GM23338 (cell line): ENCODE measurements at regions not wholly inside any gene's neighbourhood (a gene's known extent, or its start where the extent isn't known, plus 50 kb on each side); places are given as distances from the start of the nearest gene placed in this dataset.

Experiments used
- ATAC-seq: fragments of 200-7000 bp; cut with Tn5 transposase; 3 replicates; pipeline ENCODE4 v1.9.1; 2020
- DNase-seq: peaks from one replicate; pipeline ENCODE4 v3.0.0-alpha.2; 2015; ENCODE audit warnings: low spot score
- H2AFZ ChIP-seq: fragments of 200-600 bp; sonication (generic); 2 replicates; pipeline ENCODE4 v1.8.0; 2016; ENCODE audit warnings: antibody characterized with exemption, mild to moderate bottlenecking, moderate library complexity
- H3F3A ChIP-seq: fragments of 200-600 bp; sonication (generic); replicated peaks from 2 replicates; pipeline ENCODE4 v1.8.0; 2017; ENCODE audit warnings: antibody characterized with exemption, mixed run types, low read depth
- H3K27ac ChIP-seq: fragments of 200-600 bp; sonication (generic); 2 replicates; pipeline ENCODE4 v1.6.1; 2016; ENCODE audit warnings: low read depth
- H3K27me3 ChIP-seq: fragments of 200-600 bp; sonication (generic); 2 replicates; pipeline ENCODE4 v1.8.0; 2016; ENCODE audit warnings: mild to moderate bottlenecking, mixed run types, moderate library complexity; ENCODE audit not compliant: insufficient read depth
- H3K36me3 ChIP-seq: fragments of 200-600 bp; sonication (generic); 2 replicates; pipeline ENCODE4 v1.8.0; 2016; ENCODE audit warnings: mild to moderate bottlenecking; ENCODE audit not compliant: insufficient read depth
- H3K4me1 ChIP-seq: fragments of 200-600 bp; sonication (generic); 2 replicates; pipeline ENCODE4 v1.8.0; 2016; ENCODE audit warnings: mild to moderate bottlenecking, moderate library complexity; ENCODE audit not compliant: insufficient read depth
- H3K4me2 ChIP-seq: fragments of 200-600 bp; sonication (generic); 2 replicates; pipeline ENCODE4 v1.7.1; 2017; ENCODE audit warnings: mixed run types
- H3K4me3 ChIP-seq: fragments of 200-600 bp; sonication (generic); 2 replicates; pipeline ENCODE4 v1.6.1; 2016; ENCODE audit warnings: mixed run types
- H3K79me2 ChIP-seq: fragments of 200-600 bp; sonication (generic); replicated peaks from 2 replicates; pipeline ENCODE4 v1.8.0; 2017; ENCODE audit warnings: mild to moderate bottlenecking; ENCODE audit not compliant: insufficient read depth
- H3K9me2 ChIP-seq: fragments of 200-600 bp; sonication (generic); 2 replicates; pipeline ENCODE4 v1.8.0; 2017; ENCODE audit not compliant: insufficient read depth
- H4K20me1 ChIP-seq: fragments of 200-600 bp; sonication (generic); replicated peaks from 2 replicates; pipeline ENCODE4 v1.8.0; 2017; ENCODE audit warnings: mild to moderate bottlenecking; ENCODE audit not compliant: insufficient read depth
- H3K27ac Mint-ChIP-seq: 2 replicates; pipeline ENCODE4 v1.8.0; 2020; ENCODE audit warnings: inconsistent platforms, mild to moderate bottlenecking, moderate library complexity, mixed read lengths
- H3K27me3 Mint-ChIP-seq: 3 replicates; pipeline ENCODE4 v1.8.0; 2022; ENCODE audit warnings: low read depth, mild to moderate bottlenecking, moderate library complexity, mixed read lengths, inconsistent platforms; ENCODE audit not compliant: insufficient read depth, poor library complexity
- H3K36me3 Mint-ChIP-seq: 3 replicates; pipeline ENCODE4 v1.8.0; 2021; ENCODE audit warnings: low read depth, mild to moderate bottlenecking, inconsistent platforms, moderate library complexity, mixed read lengths
- H3K4me1 Mint-ChIP-seq: 3 replicates; pipeline ENCODE4 v1.8.0; 2020; ENCODE audit warnings: mild to moderate bottlenecking, inconsistent platforms, mixed read lengths
- H3K4me3 Mint-ChIP-seq: 3 replicates; pipeline ENCODE4 v1.8.0; 2021; ENCODE audit warnings: moderate library complexity, mild to moderate bottlenecking, inconsistent platforms, mixed read lengths
- H3K9me3 Mint-ChIP-seq: 3 replicates; pipeline ENCODE4 v1.8.0; 2020; ENCODE audit warnings: moderate library complexity, mild to moderate bottlenecking, inconsistent platforms, mixed read lengths
- CREB1 ChIP-seq: fragments of 250-450 bp; sonication (Bioruptor Pico); IDR thresholded peaks from 2 replicates; pipeline ENCODE4 v1.5.0; 2020; ENCODE audit warnings: low read depth, mild to moderate bottlenecking, moderate library complexity
- EZH2 ChIP-seq: fragments of 200-600 bp; sonication (generic); IDR thresholded peaks from one replicate; pipeline ENCODE4 v1.8.0; 2017; ENCODE audit warnings: antibody characterized with exemption, mild to moderate bottlenecking, low read depth; ENCODE audit not compliant: unreplicated experiment
- JUNB ChIP-seq: IDR thresholded peaks from one replicate; pipeline ENCODE4 v1.6.1; 2016; ENCODE audit warnings: antibody characterized with exemption; ENCODE audit not compliant: unreplicated experiment
- NANOG ChIP-seq: IDR thresholded peaks from 2 replicates; pipeline ENCODE4 v1.6.1; 2016; ENCODE audit warnings: antibody characterized with exemption, borderline replicate concordance
- POLR2AphosphoS5 ChIP-seq: IDR thresholded peaks from 2 replicates; pipeline ENCODE4 v1.6.1; 2016; ENCODE audit warnings: antibody characterized with exemption, low read depth
- TF ChIP-seq, protein P1 (sequence below): fragments of 250-450 bp; sonication (Bioruptor Pico); IDR thresholded peaks from 2 replicates; pipeline ENCODE4 v1.5.0; 2020; ENCODE audit warnings: mild to moderate bottlenecking, moderate library complexity
- TF ChIP-seq, protein P2 (sequence below): IDR thresholded peaks from 2 replicates; pipeline ENCODE4 v1.6.1; 2016; ENCODE audit warnings: antibody characterized with exemption
- TF ChIP-seq, protein P3 (sequence below), 2 experiments: fragments of 200-600 bp in 1 of 2; sonication (generic) in 1 of 2; conservative IDR thresholded peaks; 2 replicates each; pipeline versions ENCODE4 v1.5.1 to v1.6.1; 2016 to 2017; ENCODE audit warnings: antibody characterized with exemption in 2 of 2, low read depth in 2 of 2, mild to moderate bottlenecking in 2 of 2, moderate library complexity in 1 of 2

DNA sequence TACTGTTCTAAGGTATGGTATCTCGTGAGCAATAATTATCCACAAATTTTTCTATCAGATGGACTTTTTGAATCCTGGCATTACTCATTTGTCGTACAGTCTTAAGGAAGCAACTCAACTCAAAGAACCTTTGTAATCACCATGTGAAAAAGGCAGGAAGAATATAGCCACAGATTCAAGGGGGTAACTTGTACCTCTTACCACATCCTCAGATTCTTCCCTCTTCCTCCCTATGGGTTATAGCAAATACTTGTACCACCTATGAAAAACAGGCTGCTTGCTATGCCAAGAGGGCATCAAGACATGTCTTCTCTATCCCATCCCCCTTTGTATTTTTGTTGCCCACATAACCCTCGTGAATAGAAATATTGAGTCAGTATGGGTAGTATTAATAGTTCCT, 616.6 kb upstream of the USP24 start:
- Mint-ChIP-seq H3K4me3 (no peak overlapping the region), H3K27ac (no peak overlapping the region), H3K36me3 (no peaks in the 10 kb centered on the region), H3K9me3 (no peaks in the 10 kb centered on the region), H3K27me3 (no peaks in the 10 kb centered on the region), H3K4me1 (peaks cover 10% of the 10 kb centered on the region)
- H3K27ac ChIP-seq = no peak overlapping the region
- H3K27me3 ChIP-seq = no peaks in the 10 kb centered on the region
- H3K4me2 ChIP-seq = no peak overlapping the region
- ATAC-seq (no peak), DNase-seq (no peak)
- no peaks in the 10 kb centered on the region for H3K79me2 ChIP-seq
- H3F3A ChIP-seq = no peaks in the 10 kb centered on the region
- no peaks in the 10 kb centered on the region for H3K36me3 ChIP-seq
- no peaks in the 10 kb centered on the region for H4K20me1 ChIP-seq
- H3K4me3 ChIP-seq = no peak overlapping the region
- peaks cover 13% of the 10 kb centered on the region for H3K9me2 ChIP-seq
- no peak for TF ChIP-seq NANOG
- no peak for TF ChIP-seq POLR2AphosphoS5
- TF ChIP-seq, protein P1, sequence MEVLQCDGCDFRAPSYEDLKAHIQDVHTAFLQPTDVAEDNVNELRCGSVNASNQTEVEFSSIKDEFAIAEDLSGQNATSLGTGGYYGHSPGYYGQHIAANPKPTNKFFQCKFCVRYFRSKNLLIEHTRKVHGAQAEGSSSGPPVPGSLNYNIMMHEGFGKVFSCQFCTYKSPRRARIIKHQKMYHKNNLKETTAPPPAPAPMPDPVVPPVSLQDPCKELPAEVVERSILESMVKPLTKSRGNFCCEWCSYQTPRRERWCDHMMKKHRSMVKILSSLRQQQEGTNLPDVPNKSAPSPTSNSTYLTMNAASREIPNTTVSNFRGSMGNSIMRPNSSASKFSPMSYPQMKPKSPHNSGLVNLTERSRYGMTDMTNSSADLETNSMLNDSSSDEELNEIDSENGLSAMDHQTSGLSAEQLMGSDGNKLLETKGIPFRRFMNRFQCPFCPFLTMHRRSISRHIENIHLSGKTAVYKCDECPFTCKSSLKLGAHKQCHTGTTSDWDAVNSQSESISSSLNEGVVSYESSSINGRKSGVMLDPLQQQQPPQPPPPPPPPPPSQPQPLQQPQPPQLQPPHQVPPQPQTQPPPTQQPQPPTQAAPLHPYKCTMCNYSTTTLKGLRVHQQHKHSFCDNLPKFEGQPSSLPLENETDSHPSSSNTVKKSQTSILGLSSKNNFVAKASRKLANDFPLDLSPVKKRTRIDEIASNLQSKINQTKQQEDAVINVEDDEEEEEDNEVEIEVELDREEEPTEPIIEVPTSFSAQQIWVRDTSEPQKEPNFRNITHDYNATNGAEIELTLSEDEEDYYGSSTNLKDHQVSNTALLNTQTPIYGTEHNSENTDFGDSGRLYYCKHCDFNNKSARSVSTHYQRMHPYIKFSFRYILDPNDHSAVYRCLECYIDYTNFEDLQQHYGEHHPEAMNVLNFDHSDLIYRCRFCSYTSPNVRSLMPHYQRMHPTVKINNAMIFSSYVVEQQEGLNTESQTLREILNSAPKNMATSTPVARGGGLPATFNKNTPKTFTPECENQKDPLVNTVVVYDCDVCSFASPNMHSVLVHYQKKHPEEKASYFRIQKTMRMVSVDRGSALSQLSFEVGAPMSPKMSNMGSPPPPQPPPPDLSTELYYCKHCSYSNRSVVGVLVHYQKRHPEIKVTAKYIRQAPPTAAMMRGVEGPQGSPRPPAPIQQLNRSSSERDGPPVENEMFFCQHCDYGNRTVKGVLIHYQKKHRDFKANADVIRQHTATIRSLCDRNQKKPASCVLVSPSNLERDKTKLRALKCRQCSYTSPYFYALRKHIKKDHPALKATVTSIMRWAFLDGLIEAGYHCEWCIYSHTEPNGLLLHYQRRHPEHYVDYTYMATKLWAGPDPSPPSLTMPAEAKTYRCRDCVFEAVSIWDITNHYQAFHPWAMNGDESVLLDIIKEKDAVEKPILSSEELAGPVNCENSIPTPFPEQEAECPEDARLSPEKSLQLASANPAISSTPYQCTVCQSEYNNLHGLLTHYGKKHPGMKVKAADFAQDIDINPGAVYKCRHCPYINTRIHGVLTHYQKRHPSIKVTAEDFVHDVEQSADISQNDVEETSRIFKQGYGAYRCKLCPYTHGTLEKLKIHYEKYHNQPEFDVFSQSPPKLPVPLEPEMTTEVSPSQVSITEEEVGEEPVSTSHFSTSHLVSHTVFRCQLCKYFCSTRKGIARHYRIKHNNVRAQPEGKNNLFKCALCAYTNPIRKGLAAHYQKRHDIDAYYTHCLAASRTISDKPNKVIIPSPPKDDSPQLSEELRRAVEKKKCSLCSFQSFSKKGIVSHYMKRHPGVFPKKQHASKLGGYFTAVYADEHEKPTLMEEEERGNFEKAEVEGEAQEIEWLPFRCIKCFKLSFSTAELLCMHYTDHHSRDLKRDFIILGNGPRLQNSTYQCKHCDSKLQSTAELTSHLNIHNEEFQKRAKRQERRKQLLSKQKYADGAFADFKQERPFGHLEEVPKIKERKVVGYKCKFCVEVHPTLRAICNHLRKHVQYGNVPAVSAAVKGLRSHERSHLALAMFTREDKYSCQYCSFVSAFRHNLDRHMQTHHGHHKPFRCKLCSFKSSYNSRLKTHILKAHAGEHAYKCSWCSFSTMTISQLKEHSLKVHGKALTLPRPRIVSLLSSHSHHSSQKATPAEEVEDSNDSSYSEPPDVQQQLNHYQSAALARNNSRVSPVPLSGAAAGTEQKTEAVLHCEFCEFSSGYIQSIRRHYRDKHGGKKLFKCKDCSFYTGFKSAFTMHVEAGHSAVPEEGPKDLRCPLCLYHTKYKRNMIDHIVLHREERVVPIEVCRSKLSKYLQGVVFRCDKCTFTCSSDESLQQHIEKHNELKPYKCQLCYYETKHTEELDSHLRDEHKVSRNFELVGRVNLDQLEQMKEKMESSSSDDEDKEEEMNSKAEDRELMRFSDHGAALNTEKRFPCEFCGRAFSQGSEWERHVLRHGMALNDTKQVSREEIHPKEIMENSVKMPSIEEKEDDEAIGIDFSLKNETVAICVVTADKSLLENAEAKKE = no peak
- TF ChIP-seq JUNB = no peak
- TF ChIP-seq, protein P2, sequence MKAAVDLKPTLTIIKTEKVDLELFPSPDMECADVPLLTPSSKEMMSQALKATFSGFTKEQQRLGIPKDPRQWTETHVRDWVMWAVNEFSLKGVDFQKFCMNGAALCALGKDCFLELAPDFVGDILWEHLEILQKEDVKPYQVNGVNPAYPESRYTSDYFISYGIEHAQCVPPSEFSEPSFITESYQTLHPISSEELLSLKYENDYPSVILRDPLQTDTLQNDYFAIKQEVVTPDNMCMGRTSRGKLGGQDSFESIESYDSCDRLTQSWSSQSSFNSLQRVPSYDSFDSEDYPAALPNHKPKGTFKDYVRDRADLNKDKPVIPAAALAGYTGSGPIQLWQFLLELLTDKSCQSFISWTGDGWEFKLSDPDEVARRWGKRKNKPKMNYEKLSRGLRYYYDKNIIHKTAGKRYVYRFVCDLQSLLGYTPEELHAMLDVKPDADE = no peak
- 0 out of 2 replicates have a peak, but pooled peaks cover 6% of the 10 kb centered on the region for H3K4me1 ChIP-seq
- no peak overlapping the region for H2AFZ ChIP-seq

DNA sequence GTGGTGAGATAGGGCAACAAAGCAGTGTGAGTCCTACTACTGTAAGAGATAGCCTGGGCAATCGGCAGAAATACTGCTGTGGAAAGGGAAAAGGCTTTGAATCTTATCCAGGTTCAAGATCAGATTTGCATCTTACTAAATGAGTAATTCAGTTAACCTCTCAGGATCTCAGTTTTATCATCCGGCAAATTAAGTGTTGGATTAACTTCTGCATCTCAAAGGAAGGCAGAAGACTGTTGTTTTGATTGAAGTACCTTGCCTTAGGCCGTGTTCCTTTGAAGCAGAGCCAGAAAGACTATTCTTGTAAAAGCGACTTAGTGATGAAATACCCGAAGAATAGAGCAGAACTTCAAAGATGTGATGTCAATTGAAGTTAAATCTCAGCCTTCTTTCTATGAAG, 612.9 kb upstream of the USP24 start:
- DNase-seq = no peak
- Histone ChIP-seq H3K4me3 (no peak overlapping the region), H3F3A (no peaks in the 10 kb centered on the region), H3K27me3 (no peaks in the 10 kb centered on the region), H3K9me2 (peaks cover 13% of the 10 kb centered on the region), H3K27ac (no peak overlapping the region), H2AFZ (no peak overlapping the region), H3K4me2 (no peak overlapping the region), H3K79me2 (no peaks in the 10 kb centered on the region), H4K20me1 (no peaks in the 10 kb centered on the region), H3K4me1 (no peaks in the 10 kb centered on the region), H3K36me3 (no peaks in the 10 kb centered on the region)
- Mint-ChIP-seq H3K27ac (no peak overlapping the region), H3K9me3 (no peaks in the 10 kb centered on the region), H3K4me1 (no peaks in the 10 kb centered on the region), H3K27me3 (no peaks in the 10 kb centered on the region), H3K36me3 (no peaks in the 10 kb centered on the region), H3K4me3 (no peak overlapping the region)
- ATAC-seq = no peak
- TF ChIP-seq, protein P2 = no peak
- TF ChIP-seq POLR2AphosphoS5 = no peak
- no peak for TF ChIP-seq CREB1 (CRISPR knock-in tag)
- TF ChIP-seq, protein P3, sequence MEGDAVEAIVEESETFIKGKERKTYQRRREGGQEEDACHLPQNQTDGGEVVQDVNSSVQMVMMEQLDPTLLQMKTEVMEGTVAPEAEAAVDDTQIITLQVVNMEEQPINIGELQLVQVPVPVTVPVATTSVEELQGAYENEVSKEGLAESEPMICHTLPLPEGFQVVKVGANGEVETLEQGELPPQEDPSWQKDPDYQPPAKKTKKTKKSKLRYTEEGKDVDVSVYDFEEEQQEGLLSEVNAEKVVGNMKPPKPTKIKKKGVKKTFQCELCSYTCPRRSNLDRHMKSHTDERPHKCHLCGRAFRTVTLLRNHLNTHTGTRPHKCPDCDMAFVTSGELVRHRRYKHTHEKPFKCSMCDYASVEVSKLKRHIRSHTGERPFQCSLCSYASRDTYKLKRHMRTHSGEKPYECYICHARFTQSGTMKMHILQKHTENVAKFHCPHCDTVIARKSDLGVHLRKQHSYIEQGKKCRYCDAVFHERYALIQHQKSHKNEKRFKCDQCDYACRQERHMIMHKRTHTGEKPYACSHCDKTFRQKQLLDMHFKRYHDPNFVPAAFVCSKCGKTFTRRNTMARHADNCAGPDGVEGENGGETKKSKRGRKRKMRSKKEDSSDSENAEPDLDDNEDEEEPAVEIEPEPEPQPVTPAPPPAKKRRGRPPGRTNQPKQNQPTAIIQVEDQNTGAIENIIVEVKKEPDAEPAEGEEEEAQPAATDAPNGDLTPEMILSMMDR (conservative IDR thresholded peaks at IDR 0.05; ENCODE audit: low read depth in 2 of 2) = no peak
- no peak for TF ChIP-seq EZH2
